GM12875 (cell line): ENCODE measurements at regions not wholly inside any gene's neighbourhood (a gene's known extent, or its start where the extent isn't known, plus 50 kb on each side); places are given as distances from the start of the nearest gene placed in this dataset.

ENCODE experiments used
- H3K4me3 ChIP-seq: one replicate; pipeline ENCODE4 v1.5.1; 2011; ENCODE audit warnings: low read depth, low read length, control low read depth
- CTCF ChIP-seq: IDR thresholded peaks from 2 replicates; pipeline ENCODE4 v1.5.1; 2011; ENCODE audit warnings: low read depth, mild to moderate bottlenecking, control low read depth, inconsistent platforms, low read length, moderate library complexity, borderline replicate concordance; ENCODE audit not compliant: insufficient read depth

GRCh38 chr13:84290386-84290785 lies 408.1 kb upstream of the SLITRK1 start:
- H3K4me3 ChIP-seq = no peak overlapping the region
- TF ChIP-seq CTCF = no peak

- H3K4me3 ChIP-seq = no peak overlapping the region
These were observed 396.9 kb upstream of the SLITRK1 start for GRCh38 chr13:84279166-84279565.

GRCh38 chr13:84272877-84273562 lies 390.7 kb upstream of the SLITRK1 start:
- no peak overlapping the region for H3K4me3 ChIP-seq
- TF ChIP-seq CTCF = no peak

More at GRCh38 chr13:84279166-84279565, 396.9 kb upstream of the SLITRK1 start:
- TF ChIP-seq CTCF = no peak

GRCh38 chr13:84265257-84265764 lies 383.0 kb upstream of the SLITRK1 start:
- no peak overlapping the region for H3K4me3 ChIP-seq
- TF ChIP-seq CTCF = no peak

- no peak for TF ChIP-seq CTCF
- H3K4me3 ChIP-seq = no peak overlapping the region
These were observed 381.2 kb upstream of the SLITRK1 start for GRCh38 chr13:84263354-84264069.

- no peak for TF ChIP-seq CTCF
- no peak overlapping the region for H3K4me3 ChIP-seq
These were observed 373.0 kb upstream of the SLITRK1 start for GRCh38 chr13:84255226-84255797.
